HT1080 (cell line): ENCODE measurements at regions not wholly inside any gene's neighbourhood (a gene's known extent, or its start where the extent isn't known, plus 50 kb on each side); places are given as distances from the start of the nearest gene placed in this dataset.

ENCODE experiments used
- DNase-seq: peaks from one replicate; pipeline ENCODE4 v3.0.0-alpha.2; 2015; ENCODE audit warnings: low read depth

- DNase-seq: no peak
Observed at GRCh38 chr4:122514671-122515070, 58.1 kb upstream of the IL2 start.

GRCh38 chr4:122512430-122512829 is 55.9 kb upstream of the IL2 start:
- DNase-seq: no peak

- no peak for DNase-seq
Observed at GRCh38 chr4:122508083-122508482, 51.6 kb upstream of the IL2 start.
